ENCODE measurements at regions not wholly inside any gene's neighbourhood (a gene's known extent, or its start where the extent isn't known, plus 50 kb on each side); places are given as distances from the start of the nearest gene placed in this dataset.

DNA sequence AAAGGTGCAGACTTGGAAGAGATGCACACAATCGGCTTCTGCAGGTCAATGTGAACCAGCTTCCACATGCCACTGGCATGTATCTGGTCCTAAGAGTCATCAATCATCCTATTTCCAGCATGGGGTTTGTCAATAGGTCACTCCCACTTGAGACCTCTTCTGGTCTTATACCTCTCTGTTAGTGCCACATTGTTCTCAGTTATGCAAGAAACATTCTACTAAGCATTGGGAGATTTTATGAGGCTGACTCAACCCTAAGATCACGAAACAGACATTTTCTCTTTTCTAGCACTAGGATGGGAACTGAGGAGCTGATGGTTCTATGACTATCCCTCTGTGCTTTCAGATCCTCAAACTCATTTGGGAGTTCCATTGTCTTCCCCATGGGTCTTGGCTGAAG, 581.5 kb upstream of the KLF12 start:
- TF ChIP-seq, protein P1, sequence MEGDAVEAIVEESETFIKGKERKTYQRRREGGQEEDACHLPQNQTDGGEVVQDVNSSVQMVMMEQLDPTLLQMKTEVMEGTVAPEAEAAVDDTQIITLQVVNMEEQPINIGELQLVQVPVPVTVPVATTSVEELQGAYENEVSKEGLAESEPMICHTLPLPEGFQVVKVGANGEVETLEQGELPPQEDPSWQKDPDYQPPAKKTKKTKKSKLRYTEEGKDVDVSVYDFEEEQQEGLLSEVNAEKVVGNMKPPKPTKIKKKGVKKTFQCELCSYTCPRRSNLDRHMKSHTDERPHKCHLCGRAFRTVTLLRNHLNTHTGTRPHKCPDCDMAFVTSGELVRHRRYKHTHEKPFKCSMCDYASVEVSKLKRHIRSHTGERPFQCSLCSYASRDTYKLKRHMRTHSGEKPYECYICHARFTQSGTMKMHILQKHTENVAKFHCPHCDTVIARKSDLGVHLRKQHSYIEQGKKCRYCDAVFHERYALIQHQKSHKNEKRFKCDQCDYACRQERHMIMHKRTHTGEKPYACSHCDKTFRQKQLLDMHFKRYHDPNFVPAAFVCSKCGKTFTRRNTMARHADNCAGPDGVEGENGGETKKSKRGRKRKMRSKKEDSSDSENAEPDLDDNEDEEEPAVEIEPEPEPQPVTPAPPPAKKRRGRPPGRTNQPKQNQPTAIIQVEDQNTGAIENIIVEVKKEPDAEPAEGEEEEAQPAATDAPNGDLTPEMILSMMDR (IDR thresholded peaks at IDR 0.05; ENCODE audit: low read length): no peak
- TF ChIP-seq EZH2 (IDR thresholded peaks at IDR 0.05; ENCODE audit: borderline replicate concordance, low read length): no peak

Measured in OCI-LY1 (cell line).